Stomach (tissue), 4 donors: ENCODE measurements at regions not wholly inside any gene's neighbourhood (a gene's known extent, or its start where the extent isn't known, plus 50 kb on each side); places are given as distances from the start of the nearest gene placed in this dataset.

Experiments used
- EP300 ChIP-seq: sonication (generic); formaldehyde crosslinking; IDR thresholded peaks from one replicate; pipeline ENCODE4 v1.6.1; 2017; ENCODE audit warnings: antibody characterized with exemption
- TF ChIP-seq, protein P1 (sequence below), 7 experiments: fragments of 450-650 bp in 4 of 7; fragments of 200-600 bp in 3 of 7; sonication (generic) in 3 of 7; IDR thresholded peaks; one replicate each; pipeline ENCODE4 v1.5.1; 2016 to 2019; ENCODE audit warnings: antibody characterized with exemption in 7 of 7, control low read depth in 2 of 7, mild to moderate bottlenecking in 1 of 7

DNA sequence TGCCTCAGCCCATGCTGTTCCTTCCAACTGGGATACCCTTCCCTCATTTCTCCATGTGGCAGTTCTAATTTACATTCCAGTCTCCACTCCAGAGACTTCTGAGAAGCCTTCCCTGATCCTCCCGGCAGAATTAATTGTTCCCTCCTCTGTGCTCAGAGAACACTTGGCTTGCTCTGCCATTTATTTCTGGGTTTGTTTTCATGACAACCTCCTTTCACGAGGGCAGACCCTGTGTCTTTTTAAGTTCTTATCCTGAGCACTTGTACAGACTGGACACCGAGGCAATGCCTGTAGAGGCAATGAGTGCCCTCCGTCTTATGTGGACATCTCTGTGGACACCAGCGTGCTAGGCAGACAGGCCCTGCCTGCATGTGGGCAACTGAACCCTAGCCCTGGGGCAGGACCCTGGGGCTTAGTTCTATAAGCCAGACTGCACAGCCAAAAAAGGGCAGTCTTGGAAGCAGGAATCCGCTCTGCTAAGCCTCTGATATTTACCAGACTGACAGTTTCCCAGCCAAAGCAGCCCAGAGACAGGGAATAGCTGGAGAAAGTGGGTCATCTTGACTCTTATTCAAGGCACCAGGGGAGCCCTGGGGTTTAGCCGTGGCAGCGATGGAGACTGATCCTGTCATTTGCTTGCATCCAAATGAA, 474.0 kb downstream of the RPS24 start:
- TF ChIP-seq, protein P1, sequence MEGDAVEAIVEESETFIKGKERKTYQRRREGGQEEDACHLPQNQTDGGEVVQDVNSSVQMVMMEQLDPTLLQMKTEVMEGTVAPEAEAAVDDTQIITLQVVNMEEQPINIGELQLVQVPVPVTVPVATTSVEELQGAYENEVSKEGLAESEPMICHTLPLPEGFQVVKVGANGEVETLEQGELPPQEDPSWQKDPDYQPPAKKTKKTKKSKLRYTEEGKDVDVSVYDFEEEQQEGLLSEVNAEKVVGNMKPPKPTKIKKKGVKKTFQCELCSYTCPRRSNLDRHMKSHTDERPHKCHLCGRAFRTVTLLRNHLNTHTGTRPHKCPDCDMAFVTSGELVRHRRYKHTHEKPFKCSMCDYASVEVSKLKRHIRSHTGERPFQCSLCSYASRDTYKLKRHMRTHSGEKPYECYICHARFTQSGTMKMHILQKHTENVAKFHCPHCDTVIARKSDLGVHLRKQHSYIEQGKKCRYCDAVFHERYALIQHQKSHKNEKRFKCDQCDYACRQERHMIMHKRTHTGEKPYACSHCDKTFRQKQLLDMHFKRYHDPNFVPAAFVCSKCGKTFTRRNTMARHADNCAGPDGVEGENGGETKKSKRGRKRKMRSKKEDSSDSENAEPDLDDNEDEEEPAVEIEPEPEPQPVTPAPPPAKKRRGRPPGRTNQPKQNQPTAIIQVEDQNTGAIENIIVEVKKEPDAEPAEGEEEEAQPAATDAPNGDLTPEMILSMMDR (IDR thresholded peaks at IDR 0.05), result no peak
- TF ChIP-seq EP300, result peak; percentile 32
